ENCODE measurements at regions not wholly inside any gene's neighbourhood (a gene's known extent, or its start where the extent isn't known, plus 50 kb on each side); places are given as distances from the start of the nearest gene placed in this dataset.

- TF ChIP-seq CTCF (IDR thresholded peaks at IDR 0.05; ENCODE audit: low read depth, low read length, poor library complexity, severe bottlenecking) (no peak), EZH2phosphoT487 (IDR thresholded peaks at IDR 0.05; ENCODE audit: borderline replicate concordance, low read length) (no peak)
These were observed 678.6 kb upstream of the HS6ST1 start for GRCh38 chr2:128997166-128997866.

All from DOHH2 (cell line).